ENCODE measurements at regions not wholly inside any gene's neighbourhood (a gene's known extent, or its start where the extent isn't known, plus 50 kb on each side); places are given as distances from the start of the nearest gene placed in this dataset.

DNA sequence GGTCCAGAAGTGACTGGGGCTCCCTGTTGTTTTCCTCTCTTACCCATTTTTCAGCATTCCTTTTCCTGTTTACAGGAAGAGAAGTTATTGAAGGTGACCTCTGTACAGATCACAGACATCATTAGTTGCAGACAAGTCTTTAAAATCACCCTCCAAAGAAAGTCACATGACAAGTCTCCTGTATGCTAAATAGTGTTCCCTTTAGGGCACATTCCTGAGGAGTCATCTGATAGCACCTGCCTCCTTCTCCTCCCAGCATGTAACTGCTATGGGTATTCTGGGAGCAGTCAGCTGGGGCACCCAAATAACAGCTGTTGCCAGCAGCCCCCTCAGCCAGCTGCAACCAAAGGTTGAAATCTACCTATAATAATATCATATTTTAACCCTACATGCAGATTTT is 200.6 kb downstream of the PTGER3 start (continued):
- no peak for TF ChIP-seq JUN (IDR thresholded peaks at IDR 0.05; ENCODE audit: low read depth, low read length)
- no peak for TF ChIP-seq RBBP5 (IDR thresholded peaks at IDR 0.05; ENCODE audit: borderline replicate concordance, low read depth, low read length)
- TF ChIP-seq TBP (IDR thresholded peaks at IDR 0.05; ENCODE audit: low read depth, low read length), result no peak
- no peak for TF ChIP-seq CHD1 (IDR thresholded peaks at IDR 0.05; ENCODE audit: low read depth, low read length)
- TF ChIP-seq SIN3A (conservative IDR thresholded peaks at IDR 0.05 in 1 of 2, IDR thresholded peaks at IDR 0.05 in 1 of 2; ENCODE audit: low read depth in 1 of 2, low read length in 2 of 2), result no peak
- no peak for TF ChIP-seq SRF (IDR thresholded peaks at IDR 0.05; ENCODE audit: low read depth, low read length)
- no peak for TF ChIP-seq GTF2F1 (IDR thresholded peaks at IDR 0.05; ENCODE audit: borderline replicate concordance, low read depth, low read length)
- TF ChIP-seq TAF7 (optimal IDR thresholded peaks at IDR 0.05; ENCODE audit: borderline replicate concordance, low read depth, low read length), result no peak
- TF ChIP-seq RNF2 (IDR thresholded peaks at IDR 0.05; ENCODE audit: borderline replicate concordance, low read depth, low read length, missing control alignments, poor library complexity, severe bottlenecking), result no peak
- no peak for TF ChIP-seq SAP30 (IDR thresholded peaks at IDR 0.05; ENCODE audit: insufficient read depth, insufficient replicate concordance, low read length)
- 0 out of 2 replicates have a peak, but pooled peaks have one; percentile 29 for TF ChIP-seq TCF12 (IDR thresholded peaks at IDR 0.05; ENCODE audit: low read depth, low read length)
- TF ChIP-seq FOSL1 (IDR thresholded peaks at IDR 0.05; ENCODE audit: insufficient read depth, low read depth, low read length), result no peak
- TF ChIP-seq HDAC2 (IDR thresholded peaks at IDR 0.05; ENCODE audit: borderline replicate concordance in 1 of 2, low read depth in 2 of 2, low read length in 2 of 2), result no peak
- TF ChIP-seq BACH1 (IDR thresholded peaks at IDR 0.05; ENCODE audit: low read length), result no peak
